SJSA1 (cell line): ENCODE measurements at regions not wholly inside any gene's neighbourhood (a gene's known extent, or its start where the extent isn't known, plus 50 kb on each side); places are given as distances from the start of the nearest gene placed in this dataset.

Experiments used
- DNase-seq, 2 experiments: peaks; one replicate each; pipeline ENCODE4 v3.0.0-alpha.2; 2015 to 2020; ENCODE audit warnings: low spot score in 2 of 2, low read depth in 1 of 2
- H3K27ac ChIP-seq: fragments of 250-450 bp; sonication (Bioruptor Pico); 2 replicates; pipeline ENCODE4 v1.5.1; 2020; ENCODE audit warnings: mild to moderate bottlenecking, moderate library complexity
- H3K27me3 ChIP-seq: fragments of 250-450 bp; sonication (Bioruptor Pico); replicated peaks from 2 replicates; pipeline ENCODE4 v1.5.1; 2020; ENCODE audit warnings: mild to moderate bottlenecking, moderate library complexity
- H3K36me3 ChIP-seq: fragments of 250-450 bp; sonication (Bioruptor Pico); 2 replicates; pipeline ENCODE4 v1.5.1; 2020; ENCODE audit warnings: mild to moderate bottlenecking
- H3K4me1 ChIP-seq: fragments of 250-450 bp; sonication (Bioruptor Pico); replicated peaks from 2 replicates; pipeline ENCODE4 v1.6.1; 2021; ENCODE audit warnings: mild to moderate bottlenecking
- H3K4me3 ChIP-seq: fragments of 250-450 bp; sonication (Bioruptor Pico); 2 replicates; pipeline ENCODE4 v1.5.1; 2020; ENCODE audit warnings: mild to moderate bottlenecking
- H3K9me3 ChIP-seq: fragments of 250-450 bp; sonication (Bioruptor Pico); replicated peaks from 2 replicates; pipeline ENCODE4 v1.5.1; 2020; ENCODE audit warnings: mild to moderate bottlenecking

GRCh38 chr9:13690595-13690994 lies 411.1 kb upstream of the MPDZ start:
- H3K4me1 ChIP-seq: no peaks in the 10 kb centered on the region
- H3K27me3 ChIP-seq: no peaks in the 10 kb centered on the region
- DNase-seq: no peak
- no peak overlapping the region for H3K27ac ChIP-seq
- no peaks in the 10 kb centered on the region for H3K36me3 ChIP-seq
- H3K4me3 ChIP-seq: no peak overlapping the region
- H3K9me3 ChIP-seq: no peaks in the 10 kb centered on the region

DNA sequence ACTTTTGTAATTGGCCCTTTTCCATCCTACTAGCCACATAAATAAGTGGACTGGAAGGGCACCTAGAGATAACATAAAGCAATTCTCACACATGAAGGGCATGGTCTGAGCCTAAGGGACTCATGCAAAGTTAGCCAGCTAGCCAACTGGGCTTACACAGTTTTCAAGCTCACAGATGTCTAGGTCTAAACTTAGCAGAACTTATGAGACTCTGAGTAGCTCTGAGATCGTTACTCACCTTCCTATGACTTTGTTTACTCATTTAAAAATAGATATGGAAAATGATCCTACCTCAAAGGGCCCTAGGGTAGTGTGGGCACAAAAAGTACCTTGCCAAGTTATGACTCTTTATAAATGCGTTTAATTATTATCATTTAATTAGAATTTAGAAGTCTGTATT lies 410.4 kb upstream of the MPDZ start:
- Histone ChIP-seq H3K36me3 (no peaks in the 10 kb centered on the region), H3K4me1 (no peaks in the 10 kb centered on the region), H3K27ac (no peak overlapping the region), H3K4me3 (no peak overlapping the region), H3K27me3 (no peaks in the 10 kb centered on the region), H3K9me3 (no peaks in the 10 kb centered on the region)
- no peak for DNase-seq

DNA sequence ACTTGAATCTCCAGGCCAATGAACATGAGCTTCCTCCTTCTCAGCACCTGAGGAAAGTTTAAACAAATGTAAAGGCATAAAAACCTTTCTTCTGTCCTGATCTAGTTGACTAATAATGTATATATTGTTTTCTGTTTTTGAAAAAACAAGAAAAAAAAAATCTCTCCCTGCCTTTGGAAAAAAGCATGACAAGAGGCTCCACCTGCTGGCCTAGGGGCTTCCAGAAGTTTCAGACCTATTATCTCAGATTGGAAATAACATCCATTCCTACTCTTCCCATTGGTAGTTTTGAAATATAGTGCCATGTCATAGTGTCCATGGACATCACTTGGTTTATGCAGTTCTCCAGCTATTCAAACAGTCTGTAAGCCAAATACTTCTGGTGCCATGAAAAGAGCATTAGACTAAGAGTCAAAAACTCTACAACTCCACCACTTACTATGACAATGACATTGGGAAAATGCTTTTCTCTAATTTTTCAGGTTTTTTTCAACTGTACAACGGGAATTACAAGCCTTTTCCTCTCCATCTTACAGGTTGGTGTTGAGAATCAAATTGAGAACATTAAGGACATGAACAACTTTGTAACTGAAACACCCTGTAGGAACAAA lies 409.6 kb upstream of the MPDZ start:
- DNase-seq: no peak
- Histone ChIP-seq H3K27me3 (no peaks in the 10 kb centered on the region), H3K27ac (no peak overlapping the region), H3K36me3 (no peaks in the 10 kb centered on the region), H3K9me3 (no peaks in the 10 kb centered on the region), H3K4me1 (no peaks in the 10 kb centered on the region), H3K4me3 (no peak overlapping the region)

GRCh38 chr9:13688223-13688989 lies 408.9 kb upstream of the MPDZ start:
- H3K27me3 ChIP-seq: no peaks in the 10 kb centered on the region
- H3K4me3 ChIP-seq: no peak overlapping the region
- no peaks in the 10 kb centered on the region for H3K4me1 ChIP-seq
- DNase-seq: no peak
- H3K36me3 ChIP-seq: no peaks in the 10 kb centered on the region
- no peaks in the 10 kb centered on the region for H3K9me3 ChIP-seq
- H3K27ac ChIP-seq: no peak overlapping the region

DNA sequence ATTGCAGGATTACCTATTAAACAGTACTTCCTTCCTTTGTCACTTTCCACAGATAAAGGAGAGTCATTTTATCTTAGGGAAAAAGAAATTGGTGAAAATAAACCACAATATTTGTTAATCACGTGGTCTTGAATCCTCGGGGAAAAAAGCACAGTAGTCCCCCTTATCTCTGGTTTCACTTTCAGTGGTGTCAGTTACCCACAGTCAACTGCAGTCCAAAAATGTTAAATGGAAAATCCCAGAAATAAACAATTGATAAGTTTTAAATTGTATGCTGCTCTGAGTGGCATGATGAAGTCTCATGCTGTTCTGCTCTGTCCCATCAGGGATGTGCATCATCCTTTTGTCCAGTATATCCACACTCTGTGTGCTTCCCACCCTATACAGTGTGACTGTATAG lies 405.2 kb upstream of the MPDZ start:
- H3K9me3 ChIP-seq: no peaks in the 10 kb centered on the region
- no peak for DNase-seq
- H3K4me3 ChIP-seq: no peak overlapping the region
- H3K36me3 ChIP-seq: no peaks in the 10 kb centered on the region
- no peak overlapping the region for H3K27ac ChIP-seq
- no peaks in the 10 kb centered on the region for H3K27me3 ChIP-seq
- no peaks in the 10 kb centered on the region for H3K4me1 ChIP-seq

- Histone ChIP-seq H3K9me3 (no peaks in the 10 kb centered on the region), H3K4me3 (no peak overlapping the region), H3K27ac (no peak overlapping the region), H3K36me3 (no peaks in the 10 kb centered on the region), H3K27me3 (no peaks in the 10 kb centered on the region), H3K4me1 (no peaks in the 10 kb centered on the region)
- DNase-seq: no peak
These were observed 398.3 kb upstream of the MPDZ start for GRCh38 chr9:13677801-13678200.

- Histone ChIP-seq H3K4me3 (no peak overlapping the region), H3K27me3 (no peaks in the 10 kb centered on the region), H3K36me3 (no peaks in the 10 kb centered on the region), H3K4me1 (no peaks in the 10 kb centered on the region), H3K9me3 (no peaks in the 10 kb centered on the region), H3K27ac (no peak overlapping the region)
- DNase-seq: no peak
These were observed 396.1 kb upstream of the MPDZ start for GRCh38 chr9:13675638-13676000.

DNA sequence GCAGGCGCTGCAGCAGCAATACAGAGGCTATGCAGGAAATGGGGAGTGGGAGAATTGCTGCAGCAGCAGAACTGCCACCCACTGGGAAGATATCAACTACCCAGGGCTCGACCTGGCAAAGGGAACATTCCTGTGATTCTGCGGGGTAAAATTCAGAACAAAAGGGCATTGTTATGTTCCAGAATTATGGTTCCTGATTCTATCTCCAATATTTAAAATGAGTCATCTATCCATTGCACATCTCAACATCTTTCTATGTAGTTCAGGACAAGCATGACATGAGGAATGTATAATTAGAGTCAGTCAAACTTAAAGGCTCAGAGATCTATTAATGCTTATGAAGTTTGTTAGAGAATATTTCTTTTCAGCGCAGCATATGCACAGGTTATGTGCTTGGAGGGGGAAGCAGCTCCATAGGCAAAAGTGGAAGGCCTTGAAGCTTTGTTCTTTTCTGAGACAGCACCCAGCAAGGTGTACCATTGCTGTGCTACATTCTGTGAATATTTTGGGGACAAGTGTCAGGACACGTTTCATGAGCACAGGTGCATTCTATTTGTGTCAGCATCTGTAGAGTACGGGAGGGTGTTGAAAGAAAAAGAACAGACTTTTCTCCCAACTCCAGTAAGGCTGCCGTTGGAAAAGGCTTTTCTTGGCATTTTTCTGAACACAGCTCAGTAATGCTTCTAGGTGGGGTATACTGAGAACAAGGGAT lies 395.6 kb upstream of the MPDZ start:
- Histone ChIP-seq H3K9me3 (no peaks in the 10 kb centered on the region), H3K36me3 (no peaks in the 10 kb centered on the region), H3K4me3 (no peak overlapping the region), H3K4me1 (no peaks in the 10 kb centered on the region), H3K27me3 (no peaks in the 10 kb centered on the region), H3K27ac (no peak overlapping the region)
- DNase-seq: no peak

DNA sequence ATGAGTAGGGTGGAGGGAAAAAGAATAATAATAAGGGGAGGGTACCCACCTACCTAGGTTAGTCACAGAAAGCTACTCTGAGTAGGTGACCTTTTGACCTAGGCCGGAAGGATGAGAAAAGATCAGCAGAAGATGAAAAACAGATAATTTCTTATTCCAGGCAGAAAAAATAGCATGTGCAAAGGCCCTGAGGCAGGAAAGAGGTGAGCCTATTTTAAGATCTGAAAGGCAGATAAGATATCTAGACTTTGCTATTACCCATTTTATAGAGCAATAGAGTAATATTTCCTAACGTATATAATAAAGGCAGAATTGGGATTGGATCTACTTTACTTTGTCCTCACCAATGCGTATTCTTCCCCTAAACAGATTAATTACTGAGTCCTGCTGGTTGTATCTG lies 393.9 kb upstream of the MPDZ start:
- DNase-seq: no peak
- H3K4me1 ChIP-seq: no peaks in the 10 kb centered on the region
- no peaks in the 10 kb centered on the region for H3K27me3 ChIP-seq
- H3K36me3 ChIP-seq: no peaks in the 10 kb centered on the region
- no peak overlapping the region for H3K4me3 ChIP-seq
- no peak overlapping the region for H3K27ac ChIP-seq
- no peaks in the 10 kb centered on the region for H3K9me3 ChIP-seq

GRCh38 chr9:13665418-13666066 lies 386.1 kb upstream of the MPDZ start:
- Histone ChIP-seq H3K4me3 (no peak overlapping the region), H3K27ac (no peak overlapping the region), H3K36me3 (no peaks in the 10 kb centered on the region), H3K4me1 (no peaks in the 10 kb centered on the region), H3K9me3 (no peaks in the 10 kb centered on the region), H3K27me3 (no peaks in the 10 kb centered on the region)
- no peak for DNase-seq

- Histone ChIP-seq H3K9me3 (no peaks in the 10 kb centered on the region), H3K4me1 (no peaks in the 10 kb centered on the region), H3K36me3 (no peaks in the 10 kb centered on the region), H3K27ac (no peak overlapping the region), H3K27me3 (no peaks in the 10 kb centered on the region), H3K4me3 (no peak overlapping the region)
- DNase-seq: no peak
These were observed 381.5 kb upstream of the MPDZ start for GRCh38 chr9:13661014-13661413.

- Histone ChIP-seq H3K9me3 (no peaks in the 10 kb centered on the region), H3K4me1 (no peaks in the 10 kb centered on the region), H3K27me3 (no peaks in the 10 kb centered on the region), H3K36me3 (no peaks in the 10 kb centered on the region), H3K4me3 (no peak overlapping the region), H3K27ac (no peak overlapping the region)
- DNase-seq: no peak
These were observed 372.6 kb upstream of the MPDZ start for GRCh38 chr9:13651969-13652663.

DNA sequence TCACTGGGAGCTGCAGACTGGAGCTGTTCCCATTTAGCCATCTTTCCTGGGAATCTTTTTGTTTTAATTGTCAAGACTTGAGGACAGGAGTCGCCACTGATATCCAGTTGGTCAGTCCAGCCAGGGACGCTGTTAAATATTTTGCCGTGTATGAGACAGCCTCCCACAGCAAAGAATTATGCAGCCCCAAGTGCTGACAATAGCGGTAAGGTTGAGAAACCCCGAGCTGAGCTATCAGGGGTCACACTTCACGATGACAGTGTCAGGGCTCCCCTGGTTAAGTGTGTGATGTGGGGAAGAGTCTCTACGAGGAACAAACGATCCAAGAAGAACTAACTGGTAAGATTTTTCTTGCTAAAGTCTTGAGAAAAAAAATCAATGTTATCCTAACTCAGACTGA lies 372.0 kb upstream of the MPDZ start:
- Histone ChIP-seq H3K36me3 (no peaks in the 10 kb centered on the region), H3K9me3 (no peaks in the 10 kb centered on the region), H3K27me3 (no peaks in the 10 kb centered on the region), H3K4me1 (no peaks in the 10 kb centered on the region), H3K27ac (no peak overlapping the region), H3K4me3 (no peak overlapping the region)
- no peak for DNase-seq
